Liver (tissue), 8 donors: ENCODE measurements at regions not wholly inside any gene's neighbourhood (a gene's known extent, or its start where the extent isn't known, plus 50 kb on each side); places are given as distances from the start of the nearest gene placed in this dataset.

ENCODE experiments used
- DNase-seq: peaks from one replicate; pipeline ENCODE4 v3.0.0-alpha.2; 2017; ENCODE audit warnings: low spot score
- H3K27ac ChIP-seq, 2 donors: one replicate each; pipeline ENCODE4 v1.7.0; 2013; ENCODE audit warnings: inconsistent platforms in 2 of 2, low read length in 2 of 2, control low read depth in 1 of 2, low read depth in 1 of 2, mild to moderate bottlenecking in 1 of 2
- H3K27me3 ChIP-seq, 4 donors: one replicate each; pipeline versions ENCODE4 v1.6.1 to v1.7.0; 2013; ENCODE audit warnings: low read length in 3 of 4, inconsistent platforms in 1 of 4, mild to moderate bottlenecking in 1 of 4, moderate library complexity in 1 of 4; ENCODE audit not compliant: control insufficient read depth in 4 of 4, insufficient read depth in 4 of 4
- H3K36me3 ChIP-seq, 4 donors: one replicate each; pipeline versions ENCODE4 v1.6.1 to v1.7.0; 2013; ENCODE audit warnings: low read length in 3 of 4, mild to moderate bottlenecking in 3 of 4, low read depth in 1 of 4, moderate library complexity in 1 of 4; ENCODE audit not compliant: control insufficient read depth in 4 of 4, insufficient read depth in 3 of 4
- H3K4me1 ChIP-seq, 4 donors: one replicate each; pipeline versions ENCODE4 v1.6.1 to v1.7.0; 2013; ENCODE audit warnings: low read length in 3 of 4, mild to moderate bottlenecking in 3 of 4, moderate library complexity in 1 of 4; ENCODE audit not compliant: control insufficient read depth in 4 of 4, insufficient read depth in 4 of 4
- H3K4me3 ChIP-seq, 3 donors: one replicate each; pipeline versions ENCODE4 v1.6.1 to v1.7.0; 2013; ENCODE audit warnings: low read length in 3 of 3, control low read depth in 1 of 3, low read depth in 1 of 3, mild to moderate bottlenecking in 1 of 3
- H3K9ac ChIP-seq, 2 donors: one replicate each; pipeline ENCODE4 v1.7.0; 2013; ENCODE audit warnings: low read length in 2 of 2, mild to moderate bottlenecking in 2 of 2, moderate library complexity in 2 of 2, control low read depth in 1 of 2, low read depth in 1 of 2
- H3K9me3 ChIP-seq, 4 donors: one replicate each; pipeline versions ENCODE4 v1.6.1 to v1.7.0; 2013; ENCODE audit warnings: low read length in 3 of 4; ENCODE audit not compliant: control insufficient read depth in 4 of 4
- ATF3 ChIP-seq: IDR thresholded peaks from 2 replicates; pipeline ENCODE4 v1.6.1; 2016; ENCODE audit warnings: antibody characterized with exemption
- CTCF ChIP-seq: fragments of 150-350 bp; IDR thresholded peaks from 2 replicates; pipeline ENCODE4 v1.5.1; 2017; ENCODE audit warnings: improper control_type of control experiment, low read depth, low read length; ENCODE audit not compliant: missing input control
- EGR1 ChIP-seq, 2 donors: IDR thresholded peaks; 2 replicates each; pipeline ENCODE4 v1.6.1; 2016 to 2018; ENCODE audit warnings: antibody characterized with exemption in 2 of 2, low read depth in 2 of 2
- FOXA1 ChIP-seq: IDR thresholded peaks from 2 replicates; pipeline ENCODE4 v1.6.1; 2016; ENCODE audit warnings: antibody characterized with exemption
- FOXA2 ChIP-seq: IDR thresholded peaks from 2 replicates; pipeline ENCODE4 v1.6.1; 2016; ENCODE audit warnings: antibody characterized with exemption
- GABPA ChIP-seq, 2 donors: IDR thresholded peaks in 1 of 2; conservative IDR thresholded peaks in 1 of 2; 2 replicates each; pipeline ENCODE4 v1.6.1; 2016; ENCODE audit warnings: antibody characterized with exemption in 2 of 2, mild to moderate bottlenecking in 1 of 2, moderate library complexity in 1 of 2
- HNF4A ChIP-seq, 2 donors: conservative IDR thresholded peaks; 2 replicates each; pipeline ENCODE4 v1.6.1; 2016; ENCODE audit warnings: antibody characterized with exemption in 2 of 2, mild to moderate bottlenecking in 2 of 2
- HNF4G ChIP-seq: IDR thresholded peaks from 2 replicates; pipeline ENCODE4 v1.6.1; 2016; ENCODE audit warnings: antibody characterized with exemption
- JUND ChIP-seq, 2 donors: IDR thresholded peaks; 2 replicates each; pipeline ENCODE4 v1.6.1; 2016; ENCODE audit warnings: antibody characterized with exemption in 2 of 2
- MAX ChIP-seq: IDR thresholded peaks from 2 replicates; pipeline ENCODE4 v1.6.1; 2016; ENCODE audit warnings: antibody characterized with exemption
- NR2F2 ChIP-seq: IDR thresholded peaks from 2 replicates; pipeline ENCODE4 v1.6.1; 2016; ENCODE audit warnings: antibody characterized with exemption
- RAD21 ChIP-seq, 2 donors: IDR thresholded peaks; 2 replicates each; pipeline ENCODE4 v1.6.1; 2016; ENCODE audit warnings: antibody characterized with exemption in 2 of 2, mild to moderate bottlenecking in 2 of 2
- REST ChIP-seq: IDR thresholded peaks from 2 replicates; pipeline ENCODE4 v1.6.1; 2016; ENCODE audit warnings: antibody characterized with exemption, mild to moderate bottlenecking
- RXRA ChIP-seq, 2 donors: IDR thresholded peaks; 2 replicates each; pipeline ENCODE4 v1.6.1; 2017 to 2018; ENCODE audit warnings: antibody characterized with exemption in 2 of 2, mild to moderate bottlenecking in 1 of 2
- SP1 ChIP-seq: IDR thresholded peaks from 2 replicates; pipeline ENCODE4 v1.6.1; 2018; ENCODE audit warnings: antibody characterized with exemption, mild to moderate bottlenecking
- TAF1 ChIP-seq: conservative IDR thresholded peaks from 2 replicates; pipeline ENCODE4 v1.6.1; 2016; ENCODE audit warnings: antibody characterized with exemption, mild to moderate bottlenecking
- YY1 ChIP-seq: IDR thresholded peaks from 2 replicates; pipeline ENCODE4 v1.6.1; 2016; ENCODE audit warnings: antibody characterized with exemption, mild to moderate bottlenecking
- ZBTB33 ChIP-seq: IDR thresholded peaks from 2 replicates; pipeline ENCODE4 v1.6.1; 2016; ENCODE audit warnings: antibody characterized with exemption
- WGBS: extraction: QIAGEN DNeasy Blood & Tissue Kit; methylation state at CpG from one replicate; pipeline ENCODE4 v1.1.7; 2013; 5-methylcytosine and 5-hydroxymethylcytosine counted together
- donor health status: healthy.
- donor health status: healthy.
- donor health status: healthy.
- donor health status: healthy.
- donor health status: healthy.

GRCh38 chr16:6946106-6946505 is 386.5 kb upstream of the RBFOX1 start:
- Histone ChIP-seq H3K27ac (no peak overlapping the region), H3K27me3 (peaks cover 0 to 2% (median 0%) of the 10 kb centered on the region in 4 donors), H3K9ac (no peak overlapping the region), H3K36me3 (no peaks in the 10 kb centered on the region), H3K4me3 (no peak overlapping the region), H3K9me3 (no peaks in the 10 kb centered on the region), H3K4me1 (no peaks in the 10 kb centered on the region)
- TF ChIP-seq YY1 (no peak), JUND (IDR thresholded peaks at IDR 0.05) (no peak), ATF3 (no peak), FOXA2 (no peak), MAX (no peak), RAD21 (IDR thresholded peaks at IDR 0.05) (no peak), REST (no peak), ZBTB33 (no peak), CTCF (no peak), TAF1 (no peak), FOXA1 (no peak), HNF4A (conservative IDR thresholded peaks at IDR 0.05) (no peak), HNF4G (no peak), RXRA (IDR thresholded peaks at IDR 0.05) (no peak), EGR1 (IDR thresholded peaks at IDR 0.05; ENCODE audit: low read depth in 2 of 2) (no peak), SP1 (no peak), GABPA (IDR thresholded peaks at IDR 0.05 in 1 of 2, conservative IDR thresholded peaks at IDR 0.05 in 1 of 2) (no peak), NR2F2 (no peak)
- 89% methylated on average over 1 of the region's 1 CpG for WGBS
- DNase-seq, result no peak

GRCh38 chr16:6940968-6941367 is 391.7 kb upstream of the RBFOX1 start:
- no peaks in the 10 kb centered on the region for H3K27me3 ChIP-seq
- H3K27ac ChIP-seq, result no peak overlapping the region
- H3K9ac ChIP-seq, result no peak overlapping the region
- DNase-seq, result no peak
- 85% methylated on average over 5 of the region's 5 CpGs for WGBS
- H3K9me3 ChIP-seq, result no peaks in the 10 kb centered on the region
- no peak overlapping the region for H3K4me3 ChIP-seq
- H3K4me1 ChIP-seq, result no peaks in the 10 kb centered on the region
- TF ChIP-seq FOXA2, result no peak
- no peak for TF ChIP-seq RXRA (IDR thresholded peaks at IDR 0.05)
- TF ChIP-seq TAF1, result no peak
- no peak for TF ChIP-seq RAD21 (IDR thresholded peaks at IDR 0.05)
- no peak for TF ChIP-seq JUND (IDR thresholded peaks at IDR 0.05)
- TF ChIP-seq MAX, result no peak
- no peak for TF ChIP-seq REST
- no peak for TF ChIP-seq HNF4G
- TF ChIP-seq ZBTB33, result no peak
- no peaks in the 10 kb centered on the region for H3K36me3 ChIP-seq
